HFF-Myc (cell line): ENCODE measurements at regions not wholly inside any gene's neighbourhood (a gene's known extent, or its start where the extent isn't known, plus 50 kb on each side); places are given as distances from the start of the nearest gene placed in this dataset.

ENCODE experiments used
- DNase-seq: peaks from one replicate; pipeline ENCODE4 v3.0.0-alpha.2; 2011; ENCODE audit warnings: low read depth; ENCODE audit errors: extremely low read depth
- H3K4me3 ChIP-seq: replicated peaks from 2 replicates; pipeline ENCODE4 v1.5.1; 2011; ENCODE audit warnings: low read depth, mild to moderate bottlenecking, control low read depth, low read length
- TF ChIP-seq, protein P1 (sequence below): IDR thresholded peaks from 2 replicates; pipeline ENCODE4 v1.5.1; 2012; ENCODE audit warnings: mild to moderate bottlenecking, low read depth, low read length, control low read depth; ENCODE audit errors: missing control alignments

DNA sequence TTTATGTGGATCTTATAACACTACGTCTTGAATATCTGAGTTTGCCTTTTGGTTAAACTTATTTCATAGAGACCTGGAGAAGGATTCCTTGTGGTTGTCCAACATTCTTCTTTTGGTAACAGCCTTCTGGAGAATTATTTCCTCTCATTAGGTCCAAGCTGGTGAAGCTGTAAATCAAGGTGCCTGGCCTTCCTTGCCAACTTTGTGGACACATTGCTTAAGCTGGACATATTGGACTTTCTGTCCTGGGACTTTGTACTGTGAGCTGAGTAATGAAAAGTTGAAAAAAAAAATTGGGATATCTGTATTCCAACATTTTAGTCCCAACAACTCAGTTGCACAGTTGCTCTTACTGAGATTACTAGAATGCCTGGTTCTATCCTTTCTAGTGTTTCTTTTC lies 186.2 kb downstream of the HAO1 start:
- no peak overlapping the region for H3K4me3 ChIP-seq
- TF ChIP-seq, protein P1, sequence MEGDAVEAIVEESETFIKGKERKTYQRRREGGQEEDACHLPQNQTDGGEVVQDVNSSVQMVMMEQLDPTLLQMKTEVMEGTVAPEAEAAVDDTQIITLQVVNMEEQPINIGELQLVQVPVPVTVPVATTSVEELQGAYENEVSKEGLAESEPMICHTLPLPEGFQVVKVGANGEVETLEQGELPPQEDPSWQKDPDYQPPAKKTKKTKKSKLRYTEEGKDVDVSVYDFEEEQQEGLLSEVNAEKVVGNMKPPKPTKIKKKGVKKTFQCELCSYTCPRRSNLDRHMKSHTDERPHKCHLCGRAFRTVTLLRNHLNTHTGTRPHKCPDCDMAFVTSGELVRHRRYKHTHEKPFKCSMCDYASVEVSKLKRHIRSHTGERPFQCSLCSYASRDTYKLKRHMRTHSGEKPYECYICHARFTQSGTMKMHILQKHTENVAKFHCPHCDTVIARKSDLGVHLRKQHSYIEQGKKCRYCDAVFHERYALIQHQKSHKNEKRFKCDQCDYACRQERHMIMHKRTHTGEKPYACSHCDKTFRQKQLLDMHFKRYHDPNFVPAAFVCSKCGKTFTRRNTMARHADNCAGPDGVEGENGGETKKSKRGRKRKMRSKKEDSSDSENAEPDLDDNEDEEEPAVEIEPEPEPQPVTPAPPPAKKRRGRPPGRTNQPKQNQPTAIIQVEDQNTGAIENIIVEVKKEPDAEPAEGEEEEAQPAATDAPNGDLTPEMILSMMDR: no peak
- DNase-seq: no peak

DNA sequence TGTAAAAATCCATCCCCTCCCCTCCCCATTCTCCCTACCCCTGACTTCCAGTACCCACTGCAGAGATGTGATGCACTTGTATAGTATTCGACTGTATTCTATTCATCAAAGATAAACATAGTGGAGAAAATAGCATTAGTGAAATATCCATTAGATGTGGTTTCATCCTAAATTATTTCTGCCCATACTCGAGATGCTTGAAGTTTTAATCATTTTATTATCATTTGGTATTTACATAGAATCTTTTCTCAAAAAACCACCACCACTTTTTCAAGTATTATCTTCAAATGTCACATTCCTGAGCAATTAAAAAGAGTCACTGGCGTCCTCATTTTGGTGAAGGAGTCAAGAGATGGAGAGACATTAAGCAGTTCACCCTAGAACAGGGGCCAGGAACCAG lies 181.9 kb downstream of the HAO1 start:
- H3K4me3 ChIP-seq: no peak overlapping the region
- TF ChIP-seq, protein P1: no peak
- DNase-seq: no peak

DNA sequence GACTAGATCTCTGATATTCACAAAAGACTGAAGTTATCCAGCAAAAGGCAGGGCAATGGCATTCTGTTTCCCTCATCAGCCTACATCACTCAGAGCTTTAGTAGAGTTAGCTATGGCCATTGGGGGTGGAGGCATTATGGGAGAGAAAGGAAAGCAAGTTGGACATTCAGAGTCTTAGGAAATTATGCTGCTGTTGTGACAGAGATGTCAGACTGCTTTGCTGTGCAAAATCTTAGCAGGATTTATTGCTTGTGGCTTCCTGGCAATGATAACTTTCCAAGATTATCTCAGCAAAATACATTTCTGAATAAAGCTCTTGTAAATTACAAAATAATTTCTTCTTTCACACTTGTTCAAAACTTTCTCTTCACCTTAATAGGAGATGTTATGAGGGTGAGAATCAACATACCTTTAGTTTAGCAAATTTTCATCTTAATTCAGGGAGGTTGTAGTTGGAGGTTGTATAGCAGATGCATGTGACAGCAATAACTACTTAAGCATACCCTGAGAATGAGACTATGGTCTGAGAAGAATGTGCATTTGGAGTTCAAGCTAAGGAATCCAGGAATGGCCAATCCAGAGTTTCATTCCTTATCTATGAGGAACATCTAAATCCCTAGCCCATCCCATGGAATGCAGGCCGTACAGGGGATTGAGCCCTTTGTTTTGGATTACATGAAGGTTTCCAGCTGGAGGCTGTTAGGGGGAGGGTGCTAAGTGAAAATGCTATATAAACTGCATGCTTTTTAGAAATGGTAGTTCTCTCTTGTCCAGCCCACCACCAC lies 179.8 kb downstream of the HAO1 start:
- no peak for DNase-seq
- no peak overlapping the region for H3K4me3 ChIP-seq
- TF ChIP-seq, protein P1: no peak

DNA sequence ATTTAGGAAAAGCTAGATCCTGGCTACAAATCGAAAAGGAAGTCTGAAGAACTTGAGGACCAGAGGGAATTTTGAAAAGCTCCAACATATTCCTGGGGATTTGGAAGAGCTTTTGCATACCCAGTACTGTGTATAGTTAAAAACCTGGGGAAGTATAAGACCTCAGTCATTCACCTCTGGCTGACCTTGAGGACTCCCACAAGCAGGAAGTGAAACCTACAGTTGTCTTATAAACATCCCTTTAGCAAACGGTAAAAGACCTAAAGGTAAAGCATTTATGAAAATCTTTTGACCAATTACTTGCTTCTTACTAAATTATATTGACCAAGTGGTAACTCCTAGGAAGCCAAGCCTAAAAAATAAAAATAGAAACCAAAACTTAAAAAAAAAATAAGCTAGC lies 175.0 kb downstream of the HAO1 start:
- no peak for DNase-seq
- no peak overlapping the region for H3K4me3 ChIP-seq
- TF ChIP-seq, protein P1: no peak

DNA sequence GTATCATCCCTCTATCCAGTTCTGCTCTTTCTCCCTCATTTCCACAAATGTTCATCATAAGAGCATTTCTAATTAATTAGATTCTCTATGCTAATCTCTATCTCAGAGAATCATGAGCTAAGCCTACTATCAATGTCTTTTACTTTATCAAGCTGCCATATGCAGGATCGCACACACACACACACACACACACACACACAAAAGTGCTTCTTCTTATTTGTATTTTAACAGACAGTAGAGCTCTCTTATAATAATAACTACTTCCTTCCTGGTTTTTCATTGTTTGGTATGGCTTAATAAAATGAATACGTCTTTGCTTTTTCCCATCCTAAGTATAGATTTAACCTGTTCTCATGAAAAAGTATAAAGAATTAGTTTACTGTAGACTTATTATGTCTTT lies 170.2 kb downstream of the HAO1 start:
- no peak for DNase-seq
- no peak overlapping the region for H3K4me3 ChIP-seq
- TF ChIP-seq, protein P1: no peak

DNA sequence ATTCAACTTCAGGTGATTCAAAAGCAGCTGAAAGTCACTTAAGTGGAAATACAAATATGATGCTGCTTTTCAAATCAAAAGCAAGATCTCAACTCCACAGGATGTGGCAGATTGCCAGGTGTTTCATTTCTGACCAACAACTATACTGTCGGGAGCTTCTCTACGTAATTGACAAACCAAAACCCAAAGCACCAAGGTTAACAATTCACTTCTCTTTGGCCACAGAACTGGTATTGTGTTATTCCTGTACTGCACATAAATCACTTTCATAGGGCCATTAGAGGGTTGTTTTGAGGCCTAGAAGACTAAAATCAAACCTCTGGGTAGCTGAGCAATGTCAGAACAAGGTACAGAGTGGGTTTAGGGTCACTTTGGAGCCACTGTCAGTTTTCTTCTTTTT lies 169.7 kb downstream of the HAO1 start:
- TF ChIP-seq, protein P1: no peak
- no peak for DNase-seq
- H3K4me3 ChIP-seq: no peak overlapping the region

DNA sequence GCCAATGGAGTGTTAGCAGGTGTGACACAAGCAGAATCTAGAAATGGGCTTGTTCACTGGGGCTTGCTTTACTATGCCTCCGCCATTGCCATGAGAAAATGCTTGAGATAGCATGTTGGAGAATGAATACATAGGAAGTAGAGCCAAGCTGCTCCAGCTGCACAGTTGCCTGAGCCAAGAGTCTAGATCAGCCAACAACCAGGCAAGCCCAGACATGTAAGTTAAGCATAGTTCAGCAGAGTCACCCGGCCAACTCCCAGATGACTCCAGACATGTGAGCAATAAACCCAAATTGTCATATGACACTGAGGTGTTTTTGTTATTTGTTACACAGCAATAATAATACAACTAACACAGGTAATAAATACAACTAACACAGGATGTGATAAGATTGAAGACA lies 167.9 kb downstream of the HAO1 start:
- no peak overlapping the region for H3K4me3 ChIP-seq
- TF ChIP-seq, protein P1: no peak
- DNase-seq: peak; percentile 52
